ENCODE measurements at regions not wholly inside any gene's neighbourhood (a gene's known extent, or its start where the extent isn't known, plus 50 kb on each side); places are given as distances from the start of the nearest gene placed in this dataset.

DNA sequence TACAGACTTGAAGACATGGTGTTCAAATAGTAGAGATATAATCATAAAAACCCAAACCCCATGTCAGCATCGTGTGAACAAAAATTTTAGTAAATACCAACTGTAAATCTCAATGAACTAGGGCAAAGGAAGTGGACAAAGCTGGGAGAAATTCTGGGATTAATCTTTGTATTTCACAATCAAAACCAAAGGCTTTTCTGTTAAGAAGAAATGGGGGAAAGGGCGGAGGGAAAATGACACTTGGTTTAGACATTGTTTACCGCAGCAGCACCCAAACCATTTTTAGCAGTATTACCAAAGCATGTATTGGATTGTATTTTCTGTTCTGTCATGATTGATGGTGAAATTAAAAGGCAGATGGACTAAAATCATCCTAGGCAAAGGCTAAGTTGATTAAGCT lies 134.2 kb upstream of the PRSS3 start:
- DNase-seq (ENCODE audit: low spot score) (no peak), ATAC-seq (no peak), FAIRE-seq (no peak)
- Histone ChIP-seq H3K9ac (ENCODE audit: insufficient read depth, low read depth, low read length) (no peak overlapping the region), H2AFZ (ENCODE audit: low read length) (no peak overlapping the region), H3K79me2 (ENCODE audit: insufficient read depth, low read length) (no peaks in the 10 kb centered on the region), H3K9me3 (ENCODE audit: low read length) (no peaks in the 10 kb centered on the region), H3K27me3 (ENCODE audit: control insufficient read depth in 1 of 2, insufficient read depth in 2 of 2, low read length in 2 of 2) (0 out of 5 replicates have a peak, but pooled peaks cover 0 to 2% of the 10 kb centered on the region in 2 experiments), H3K4me1 (ENCODE audit: insufficient read depth, low read length) (no peaks in the 10 kb centered on the region), H4K20me1 (ENCODE audit: insufficient read depth, low read length) (no peaks in the 10 kb centered on the region), H3K4me2 (ENCODE audit: low read depth, low read length) (no peak overlapping the region), H3K27ac (ENCODE audit: extremely low read length, insufficient read depth, low read length) (no peak overlapping the region), H3K4me3 (replicated peaks in 1 of 3; ENCODE audit: insufficient read depth in 1 of 3, low read depth in 2 of 3, low read length in 3 of 3) (no peak overlapping the region), H3K36me3 (replicated peaks in 1 of 2; ENCODE audit: control insufficient read depth in 1 of 2, insufficient read depth in 2 of 2, low read length in 2 of 2) (no peaks in the 10 kb centered on the region)
- no TSS peak for BruUV-seq (replicated peaks)
- TF ChIP-seq ZSCAN30 (CRISPR knock-in tag; IDR thresholded peaks at IDR 0.05) (no peak), ZNF33A (CRISPR knock-in tag; IDR thresholded peaks at IDR 0.05; ENCODE audit: borderline replicate concordance) (no peak), ATF2 (CRISPR knock-in tag; IDR thresholded peaks at IDR 0.05) (no peak), ZNF550 (CRISPR knock-in tag; IDR thresholded peaks at IDR 0.05; ENCODE audit: borderline replicate concordance) (no peak), ZNF234 (CRISPR knock-in tag; conservative IDR thresholded peaks at IDR 0.05) (no peak)
- ChIA-PET POLR2A (no interaction called here), CTCF (ENCODE audit: low intra/inter-chr PET ratio, low total read pairs) (no interaction called here)
- intact Hi-C loops (cut with micrococcal nuclease; ENCODE audit: unreplicated experiment) (no loop called here), in situ Hi-C loops (cut with HindIII; ENCODE audit: extremely low pct_ligation_motif_present, low pct_unique_long_range_greater_than_20kb) (no loop called here)
- 9% methylated on average over 3 of the region's 3 CpGs for WGBS (ENCODE audit: low lambda C conversion rate)

DNA sequence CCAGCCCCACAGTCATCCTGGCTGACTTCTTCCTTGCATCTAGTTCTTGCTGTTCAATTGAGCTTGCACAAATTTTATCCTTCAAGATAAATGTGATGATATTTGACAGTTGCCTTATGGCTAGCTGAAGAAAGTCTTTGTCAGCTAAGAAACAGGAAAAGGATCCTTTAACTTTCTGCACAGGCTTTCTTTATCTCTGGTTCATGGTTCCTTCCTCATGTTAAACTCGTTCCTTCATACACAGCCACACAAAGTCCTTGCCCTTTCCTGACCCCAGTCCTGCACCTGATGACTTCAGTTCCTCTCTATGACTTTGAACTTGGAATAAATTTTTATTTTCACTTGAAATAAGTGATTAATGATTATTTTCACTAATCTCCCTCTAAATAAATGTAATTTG lies 132.5 kb upstream of the PRSS3 start:
- H2AFZ ChIP-seq (ENCODE audit: low read length): no peak overlapping the region
- in situ Hi-C loops (cut with HindIII; ENCODE audit: extremely low pct_ligation_motif_present, low pct_unique_long_range_greater_than_20kb): no loop called here
- CTCF ChIA-PET (ENCODE audit: low intra/inter-chr PET ratio, low total read pairs): no interaction called here
- H3K9me3 ChIP-seq (ENCODE audit: low read length): no peaks in the 10 kb centered on the region
- no peaks in the 10 kb centered on the region for H3K4me1 ChIP-seq (ENCODE audit: insufficient read depth, low read length)
- WGBS (ENCODE audit: low lambda C conversion rate): 4% methylated on average over 1 of the region's 1 CpG
- BruUV-seq (replicated peaks): no TSS peak
- no peak overlapping the region for H3K4me2 ChIP-seq (ENCODE audit: low read depth, low read length)
- FAIRE-seq (no peak), DNase-seq (ENCODE audit: low spot score) (no peak), ATAC-seq (no peak)
- H3K27me3 ChIP-seq (ENCODE audit: control insufficient read depth in 1 of 2, insufficient read depth in 2 of 2, low read length in 2 of 2): 0 out of 5 replicates have a peak, but pooled peaks cover 0 to 2% of the 10 kb centered on the region in 2 experiments
- H4K20me1 ChIP-seq (ENCODE audit: insufficient read depth, low read length): no peaks in the 10 kb centered on the region
- POLR2A ChIA-PET: no interaction called here
- H3K79me2 ChIP-seq (ENCODE audit: insufficient read depth, low read length): no peaks in the 10 kb centered on the region
- intact Hi-C loops (cut with micrococcal nuclease; ENCODE audit: unreplicated experiment): no loop called here
- no peak overlapping the region for H3K9ac ChIP-seq (ENCODE audit: insufficient read depth, low read depth, low read length)
- no peaks in the 10 kb centered on the region for H3K36me3 ChIP-seq (replicated peaks in 1 of 2; ENCODE audit: control insufficient read depth in 1 of 2, insufficient read depth in 2 of 2, low read length in 2 of 2)
- H3K27ac ChIP-seq (ENCODE audit: extremely low read length, insufficient read depth, low read length): no peak overlapping the region
- no peak overlapping the region for H3K4me3 ChIP-seq (replicated peaks in 1 of 3; ENCODE audit: insufficient read depth in 1 of 3, low read depth in 2 of 3, low read length in 3 of 3)
- TF ChIP-seq HNF1B (CRISPR knock-in tag; IDR thresholded peaks at IDR 0.05) (no peak), BCLAF1 (IDR thresholded peaks at IDR 0.05) (no peak), DNMT3B (CRISPR knock-in tag; conservative IDR thresholded peaks at IDR 0.05) (no peak), ZNF607 (CRISPR knock-in tag; IDR thresholded peaks at IDR 0.05; ENCODE audit: borderline replicate concordance) (no peak), ZBTB3 (CRISPR knock-in tag; IDR thresholded peaks at IDR 0.05; ENCODE audit: borderline replicate concordance, low read depth) (no peak), SRSF1 (optimal IDR thresholded peaks at IDR 0.05; ENCODE audit: low read depth, low read length) (no peak), ZNF569 (CRISPR knock-in tag; IDR thresholded peaks at IDR 0.05; ENCODE audit: borderline replicate concordance) (no peak)

Measured in HepG2 (cell line).